Gastrocnemius medialis (tissue), 4 donors: ENCODE measurements at regions not wholly inside any gene's neighbourhood (a gene's known extent, or its start where the extent isn't known, plus 50 kb on each side); places are given as distances from the start of the nearest gene placed in this dataset.

ENCODE experiments used
- ATAC-seq, 2 donors: fragments of 150-250 bp; one replicate each; pipeline ENCODE4 v1.9.1; 2016
- DNase-seq, 2 donors: peaks; one replicate each; pipeline ENCODE4 v3.0.0-alpha.2; 2019
- H3K27ac ChIP-seq, 4 donors: fragments of 200-600 bp; sonication (generic); 1 replicate in 1 of 4; 2 replicates in 3 of 4; pipeline ENCODE4 v1.5.1; 2016 to 2018; ENCODE audit warnings: mild to moderate bottlenecking in 2 of 4, moderate library complexity in 1 of 4
- H3K27me3 ChIP-seq, 3 donors: fragments of 200-600 bp; sonication (generic) in 2 of 3; 1 replicate in 1 of 3; 2 replicates in 2 of 3; pipeline versions ENCODE4 v1.5.1 to v1.6.0; 2016 to 2019; ENCODE audit warnings: mild to moderate bottlenecking in 1 of 3, moderate library complexity in 1 of 3
- H3K36me3 ChIP-seq, 2 donors: fragments of 200-600 bp; sonication (generic) in 1 of 2; one replicate each; pipeline ENCODE4 v1.5.1; 2017 to 2018
- H3K4me1 ChIP-seq, 2 donors: fragments of 200-600 bp; sonication (generic) in 1 of 2; one replicate each; pipeline ENCODE4 v1.5.1; 2016 to 2017; ENCODE audit warnings: mild to moderate bottlenecking in 2 of 2
- H3K4me3 ChIP-seq, 4 donors: fragments of 200-600 bp; sonication (generic) in 3 of 4; 1 replicate in 1 of 4; 2 replicates in 3 of 4; pipeline ENCODE4 v1.5.1; 2016 to 2019; ENCODE audit warnings: mild to moderate bottlenecking in 2 of 4
- H3K9me3 ChIP-seq, 3 donors: fragments of 200-600 bp; sonication (generic) in 2 of 3; 1 replicate in 1 of 3; 2 replicates in 2 of 3; pipeline ENCODE4 v1.5.1; 2016 to 2019
- POLR2A ChIP-seq, 2 donors: fragments of 450-650 bp; IDR thresholded peaks; one replicate each; pipeline ENCODE4 v1.6.1; 2017; ENCODE audit warnings: antibody characterized with exemption in 2 of 2, mild to moderate bottlenecking in 2 of 2, moderate library complexity in 2 of 2
- in situ Hi-C, 4 donors: fragments of 200-750 bp; cut with MboI; loops; one replicate each; pipeline versions ENCODE4 v1.15.0 to v1.8.0; 2017; ENCODE audit warnings: low sequenced_read_pairs in 4 of 4
- intact Hi-C: fragments of 100-400 bp; cut with DNase I; formaldehyde crosslinking; loops from one replicate; pipeline ENCODE4 v1.15.1; 2023; ENCODE audit warnings: low total_unique reads
- TF ChIP-seq, protein P1 (sequence below), 5 experiments: fragments of 450-650 bp in 3 of 5; fragments of 200-600 bp in 2 of 5; sonication (generic) in 2 of 5; IDR thresholded peaks in 4 of 5; conservative IDR thresholded peaks in 1 of 5; 1 replicate in 4 of 5; 2 replicates in 1 of 5; pipeline ENCODE4 v1.5.1; 2016 to 2019; ENCODE audit warnings: antibody characterized with exemption in 5 of 5, mild to moderate bottlenecking in 3 of 5, moderate library complexity in 3 of 5

GRCh38 chr3:171955598-171955997 lies 83.8 kb upstream of the FNDC3B start:
- intact Hi-C loops (no loop called here), in situ Hi-C loops (no loop called here)
- Histone ChIP-seq H3K4me1 (no peaks in the 10 kb centered on the region), H3K36me3 (no peaks in the 10 kb centered on the region), H3K27ac (no peak overlapping the region), H3K9me3 (no peaks in the 10 kb centered on the region), H3K27me3 (no peaks in the 10 kb centered on the region), H3K4me3 (no peak overlapping the region)
- ATAC-seq (no peak), DNase-seq (no peak)
- no peak for TF ChIP-seq POLR2A (IDR thresholded peaks at IDR 0.05)
- TF ChIP-seq, protein P1, sequence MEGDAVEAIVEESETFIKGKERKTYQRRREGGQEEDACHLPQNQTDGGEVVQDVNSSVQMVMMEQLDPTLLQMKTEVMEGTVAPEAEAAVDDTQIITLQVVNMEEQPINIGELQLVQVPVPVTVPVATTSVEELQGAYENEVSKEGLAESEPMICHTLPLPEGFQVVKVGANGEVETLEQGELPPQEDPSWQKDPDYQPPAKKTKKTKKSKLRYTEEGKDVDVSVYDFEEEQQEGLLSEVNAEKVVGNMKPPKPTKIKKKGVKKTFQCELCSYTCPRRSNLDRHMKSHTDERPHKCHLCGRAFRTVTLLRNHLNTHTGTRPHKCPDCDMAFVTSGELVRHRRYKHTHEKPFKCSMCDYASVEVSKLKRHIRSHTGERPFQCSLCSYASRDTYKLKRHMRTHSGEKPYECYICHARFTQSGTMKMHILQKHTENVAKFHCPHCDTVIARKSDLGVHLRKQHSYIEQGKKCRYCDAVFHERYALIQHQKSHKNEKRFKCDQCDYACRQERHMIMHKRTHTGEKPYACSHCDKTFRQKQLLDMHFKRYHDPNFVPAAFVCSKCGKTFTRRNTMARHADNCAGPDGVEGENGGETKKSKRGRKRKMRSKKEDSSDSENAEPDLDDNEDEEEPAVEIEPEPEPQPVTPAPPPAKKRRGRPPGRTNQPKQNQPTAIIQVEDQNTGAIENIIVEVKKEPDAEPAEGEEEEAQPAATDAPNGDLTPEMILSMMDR (IDR thresholded peaks at IDR 0.05 in 4 of 5, conservative IDR thresholded peaks at IDR 0.05 in 1 of 5) = no peak

- no peak overlapping the region for H3K4me3 ChIP-seq
- no peak for ATAC-seq
- no peak overlapping the region for H3K27ac ChIP-seq
- H3K9me3 ChIP-seq = no peaks in the 10 kb centered on the region
- TF ChIP-seq, protein P1 (IDR thresholded peaks at IDR 0.05 in 4 of 5, conservative IDR thresholded peaks at IDR 0.05 in 1 of 5) = no peak
- no peak for TF ChIP-seq POLR2A (IDR thresholded peaks at IDR 0.05)
- no peaks in the 10 kb centered on the region for H3K4me1 ChIP-seq
- H3K36me3 ChIP-seq = no peaks in the 10 kb centered on the region
- in situ Hi-C loops = no loop called here
- intact Hi-C loops = no loop called here
- no peaks in the 10 kb centered on the region for H3K27me3 ChIP-seq
- no peak for DNase-seq
Measured at GRCh38 chr3:171956181-171956683, 83.1 kb upstream of the FNDC3B start.

DNA sequence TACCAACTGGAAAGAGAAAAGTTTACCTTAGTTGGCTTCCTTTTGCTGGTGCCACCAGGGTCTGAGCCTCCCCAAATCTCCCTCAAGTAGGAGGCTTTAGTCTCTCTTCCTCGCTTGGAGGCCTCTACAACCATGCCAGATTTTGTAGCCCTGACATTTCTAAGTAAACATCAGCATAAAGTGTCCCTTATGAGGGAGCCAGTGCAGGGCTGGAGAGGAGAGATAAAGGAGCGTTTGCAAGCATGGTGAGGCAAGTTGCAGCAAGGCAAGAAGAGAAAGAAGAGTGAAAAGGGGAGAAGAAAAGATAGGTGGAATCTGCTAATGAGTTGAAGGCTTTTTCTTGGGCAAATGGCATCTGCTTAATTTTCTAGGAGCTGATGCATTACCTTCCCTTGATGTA lies 82.7 kb upstream of the FNDC3B start:
- TF ChIP-seq POLR2A (IDR thresholded peaks at IDR 0.05) = no peak
- TF ChIP-seq, protein P1 (IDR thresholded peaks at IDR 0.05 in 4 of 5, conservative IDR thresholded peaks at IDR 0.05 in 1 of 5) = no peak
- H3K27me3 ChIP-seq = no peaks in the 10 kb centered on the region
- in situ Hi-C loops = no loop called here
- no peaks in the 10 kb centered on the region for H3K9me3 ChIP-seq
- ATAC-seq = no peak
- H3K27ac ChIP-seq = no peak overlapping the region
- H3K4me3 ChIP-seq = no peak overlapping the region
- intact Hi-C loops = no loop called here
- no peaks in the 10 kb centered on the region for H3K4me1 ChIP-seq
- no peak for DNase-seq
- H3K36me3 ChIP-seq = no peaks in the 10 kb centered on the region

DNA sequence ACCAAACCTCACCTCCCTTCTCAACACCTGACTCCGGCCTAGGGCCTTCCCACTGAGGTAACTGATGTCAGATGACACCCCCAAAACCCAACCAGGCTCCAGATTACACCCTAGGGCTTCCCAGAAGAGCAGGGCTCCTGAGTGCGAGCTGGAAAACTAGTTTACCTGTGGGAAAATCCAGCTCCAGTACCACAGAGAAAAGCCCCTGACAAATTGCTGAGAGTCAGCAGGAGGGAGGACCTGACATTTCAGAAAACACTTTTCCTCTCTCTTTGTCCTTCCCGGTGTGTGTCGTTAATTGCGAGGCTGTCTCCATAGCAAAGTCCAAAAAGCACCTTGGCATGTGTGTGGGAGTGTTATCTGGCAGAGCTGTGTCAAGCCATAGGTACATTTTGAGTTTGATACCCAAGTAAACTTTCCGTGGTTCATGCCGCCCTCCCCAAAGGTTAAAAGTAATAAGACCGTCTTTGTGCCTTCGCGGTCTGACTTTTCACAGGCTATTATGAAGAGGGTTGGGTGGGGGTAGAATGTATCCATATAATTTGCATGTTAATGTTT lies 79.8 kb upstream of the FNDC3B start:
- no peaks in the 10 kb centered on the region for H3K27me3 ChIP-seq
- no peaks in the 10 kb centered on the region for H3K9me3 ChIP-seq
- in situ Hi-C loops = no loop called here
- ATAC-seq (no peak), DNase-seq (no peak)
- H3K4me3 ChIP-seq = no peak overlapping the region
- TF ChIP-seq POLR2A (IDR thresholded peaks at IDR 0.05) = no peak
- TF ChIP-seq, protein P1 (IDR thresholded peaks at IDR 0.05 in 4 of 5, conservative IDR thresholded peaks at IDR 0.05 in 1 of 5) = no peak
- H3K4me1 ChIP-seq = no peaks in the 10 kb centered on the region
- intact Hi-C loops = no loop called here
- no peak overlapping the region for H3K27ac ChIP-seq
- no peaks in the 10 kb centered on the region for H3K36me3 ChIP-seq

GRCh38 chr3:171960159-171960558 lies 79.2 kb upstream of the FNDC3B start:
- Histone ChIP-seq H3K27ac (no peak overlapping the region), H3K36me3 (no peaks in the 10 kb centered on the region), H3K4me3 (no peak overlapping the region), H3K27me3 (no peaks in the 10 kb centered on the region), H3K4me1 (no peaks in the 10 kb centered on the region), H3K9me3 (no peaks in the 10 kb centered on the region)
- DNase-seq (no peak), ATAC-seq (no peak)
- TF ChIP-seq, protein P1 (IDR thresholded peaks at IDR 0.05 in 4 of 5, conservative IDR thresholded peaks at IDR 0.05 in 1 of 5) = no peak
- TF ChIP-seq POLR2A (IDR thresholded peaks at IDR 0.05) = no peak
- in situ Hi-C loops (no loop called here), intact Hi-C loops (no loop called here)
